Activated T-cell treated with anti-CD3 and anti-CD28 coated beads, Interleukin-2, amount 50 U/mL, for 72 hours (primary cell): ENCODE measurements at regions not wholly inside any gene's neighbourhood (a gene's known extent, or its start where the extent isn't known, plus 50 kb on each side); places are given as distances from the start of the nearest gene placed in this dataset.

Experiments
- ATAC-seq, 2 donors: fragments of 150-1000 bp; cut with Tn5 transposase; replicated peaks in 1 of 2; 2 replicates each; pipeline ENCODE4 v1.10.0; 2021; ENCODE audit warnings: moderate library complexity in 2 of 2, mild to moderate bottlenecking in 1 of 2
- DNase-seq, 2 donors: peaks; one replicate each; pipeline ENCODE4 v3.0.0; 2021 to 2022; ENCODE audit warnings: mixed read lengths in 1 of 2
- H3K27ac Mint-ChIP-seq: one replicate; pipeline ENCODE4 v1.8.0; 2022; ENCODE audit warnings: mild to moderate bottlenecking, moderate library complexity, mixed read lengths
- H3K27me3 Mint-ChIP-seq: one replicate; pipeline ENCODE4 v1.8.0; 2022; ENCODE audit warnings: low read depth, mixed read lengths
- H3K36me3 Mint-ChIP-seq, 2 donors: one replicate each; pipeline ENCODE4 v1.8.0; 2022; ENCODE audit warnings: mixed read lengths in 2 of 2, mild to moderate bottlenecking in 1 of 2; ENCODE audit not compliant: insufficient read depth in 2 of 2
- H3K4me1 Mint-ChIP-seq: one replicate; pipeline ENCODE4 v1.8.0; 2022; ENCODE audit warnings: low read depth, mixed read lengths
- H3K4me3 Mint-ChIP-seq, 2 donors: one replicate each; pipeline ENCODE4 v1.8.0; 2022; ENCODE audit warnings: mild to moderate bottlenecking in 2 of 2, mixed read lengths in 2 of 2, moderate library complexity in 2 of 2
- H3K9me3 Mint-ChIP-seq, 2 donors: one replicate each; pipeline ENCODE4 v1.8.0; 2022; ENCODE audit warnings: mixed read lengths in 2 of 2

DNA sequence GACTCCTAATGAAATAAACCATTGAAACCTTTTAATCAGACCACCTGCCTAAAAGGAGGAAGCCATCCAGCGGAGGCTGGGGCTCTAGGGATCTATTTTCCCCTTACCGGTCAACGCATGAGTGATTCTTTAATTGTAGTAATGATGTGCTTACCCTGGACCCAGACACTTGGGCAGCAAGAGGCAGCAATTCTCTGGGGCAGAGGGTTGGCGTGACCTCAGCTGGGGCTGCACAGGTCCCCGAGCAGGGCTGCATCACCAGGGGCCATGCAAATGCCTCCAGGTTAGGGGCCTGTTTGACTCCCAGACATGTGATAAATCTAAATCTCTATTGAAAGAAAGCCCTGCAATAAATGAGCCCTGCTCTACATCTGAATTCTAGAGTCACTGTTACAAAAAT is 194.2 kb upstream of the TSHZ3 start:
- Mint-ChIP-seq H3K27me3 (peaks cover 12% of the 10 kb centered on the region), H3K36me3 (peaks cover 0 to 2% of the 10 kb centered on the region in 2 donors), H3K9me3 (no peaks in the 10 kb centered on the region), H3K4me1 (no peaks in the 10 kb centered on the region), H3K27ac (no peak overlapping the region), H3K4me3 (no peak overlapping the region)
- DNase-seq (no peak), ATAC-seq (no peak)

DNA sequence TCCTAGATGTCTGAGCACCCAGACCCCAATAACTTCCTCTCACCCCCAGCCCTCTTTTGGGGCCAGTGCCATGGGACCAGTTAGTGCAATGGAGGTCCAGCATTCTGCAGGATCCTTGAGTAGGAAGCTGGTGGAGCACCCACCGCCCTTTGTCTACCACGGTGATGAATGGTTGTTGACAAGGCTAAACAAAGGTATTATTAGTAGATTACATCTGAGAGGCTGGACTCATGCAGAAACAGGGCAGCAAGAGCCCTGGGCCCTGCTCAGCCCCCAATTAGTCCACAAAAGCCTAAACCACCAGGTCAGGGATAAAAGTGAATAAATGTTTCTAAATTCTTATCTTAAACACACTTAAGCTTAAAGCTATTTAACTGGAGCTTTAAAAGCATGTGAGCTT is 196.5 kb upstream of the TSHZ3 start:
- Mint-ChIP-seq H3K27ac (no peak overlapping the region), H3K4me3 (no peak overlapping the region), H3K27me3 (peaks cover 12% of the 10 kb centered on the region), H3K36me3 (no peaks in the 10 kb centered on the region), H3K9me3 (peaks cover 0 to 2% of the 10 kb centered on the region in 2 donors), H3K4me1 (no peaks in the 10 kb centered on the region)
- DNase-seq: no peak
- ATAC-seq: no peak

DNA sequence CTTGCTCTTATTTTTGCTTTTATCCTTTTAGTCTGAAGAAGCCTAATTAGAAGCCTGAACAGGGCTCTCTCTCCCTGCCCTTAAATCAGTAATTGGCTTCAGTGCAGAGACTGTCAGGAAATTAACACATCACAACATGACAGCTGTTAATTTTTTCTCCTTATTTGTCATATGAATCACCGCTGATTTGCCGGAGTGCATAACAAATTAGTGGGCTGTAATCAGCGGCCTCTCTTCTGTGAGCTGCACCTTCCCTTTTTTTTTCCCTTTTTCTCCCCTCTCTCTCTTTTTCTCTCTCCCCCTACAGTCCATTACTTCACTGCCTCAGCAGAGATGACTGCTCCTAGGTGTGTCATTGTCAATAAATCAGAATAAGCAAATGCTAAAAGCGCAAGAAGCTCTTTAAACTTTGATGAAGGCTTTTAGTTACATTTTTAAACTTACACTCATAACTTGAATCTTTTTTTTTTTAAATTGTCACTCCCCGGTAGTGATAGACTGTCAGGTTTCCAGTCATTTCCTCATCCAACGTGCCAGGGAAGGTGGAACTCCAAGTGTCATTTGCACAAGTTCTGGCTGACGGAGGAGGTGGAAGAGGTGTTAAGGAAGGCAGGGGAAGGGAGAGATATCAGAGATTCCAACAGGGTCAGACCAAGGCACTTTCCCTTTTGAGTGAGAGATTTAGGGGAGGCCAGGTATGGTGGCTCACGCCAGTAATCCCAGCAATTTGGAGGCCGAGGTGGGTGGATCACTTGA is 197.1 kb upstream of the TSHZ3 start:
- Mint-ChIP-seq H3K27ac (no peak overlapping the region), H3K27me3 (peaks cover 8% of the 10 kb centered on the region), H3K9me3 (peaks cover 0 to 2% of the 10 kb centered on the region in 2 donors), H3K4me1 (no peaks in the 10 kb centered on the region), H3K4me3 (no peak overlapping the region), H3K36me3 (no peaks in the 10 kb centered on the region)
- ATAC-seq (no peak), DNase-seq (no peak)

DNA sequence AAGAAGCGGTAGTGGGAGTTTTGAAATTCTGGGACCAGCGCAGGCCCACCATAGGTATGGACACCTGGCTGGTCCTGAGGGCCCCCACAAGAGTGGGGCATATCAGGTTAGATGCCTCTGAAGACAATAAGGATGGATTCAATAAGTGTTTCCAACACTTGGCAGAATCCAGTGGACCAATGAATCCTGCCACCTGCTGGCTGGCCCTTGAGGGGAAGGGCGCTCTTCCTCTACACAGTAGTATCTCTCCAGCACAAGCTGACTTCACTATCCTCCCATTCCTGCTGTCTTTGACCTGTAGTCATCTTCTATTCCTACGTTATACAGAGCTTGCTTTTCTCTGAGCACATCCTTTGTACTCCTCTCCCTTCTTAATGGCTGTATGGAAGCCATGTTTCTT is 199.7 kb upstream of the TSHZ3 start:
- ATAC-seq (no peak), DNase-seq (no peak)
- H3K36me3 Mint-ChIP-seq: no peaks in the 10 kb centered on the region
- no peak overlapping the region for H3K4me3 Mint-ChIP-seq
- H3K27me3 Mint-ChIP-seq: no peaks in the 10 kb centered on the region
- H3K9me3 Mint-ChIP-seq: peaks cover 0 to 2% of the 10 kb centered on the region in 2 donors
- H3K27ac Mint-ChIP-seq: no peak overlapping the region
- H3K4me1 Mint-ChIP-seq: no peaks in the 10 kb centered on the region

DNA sequence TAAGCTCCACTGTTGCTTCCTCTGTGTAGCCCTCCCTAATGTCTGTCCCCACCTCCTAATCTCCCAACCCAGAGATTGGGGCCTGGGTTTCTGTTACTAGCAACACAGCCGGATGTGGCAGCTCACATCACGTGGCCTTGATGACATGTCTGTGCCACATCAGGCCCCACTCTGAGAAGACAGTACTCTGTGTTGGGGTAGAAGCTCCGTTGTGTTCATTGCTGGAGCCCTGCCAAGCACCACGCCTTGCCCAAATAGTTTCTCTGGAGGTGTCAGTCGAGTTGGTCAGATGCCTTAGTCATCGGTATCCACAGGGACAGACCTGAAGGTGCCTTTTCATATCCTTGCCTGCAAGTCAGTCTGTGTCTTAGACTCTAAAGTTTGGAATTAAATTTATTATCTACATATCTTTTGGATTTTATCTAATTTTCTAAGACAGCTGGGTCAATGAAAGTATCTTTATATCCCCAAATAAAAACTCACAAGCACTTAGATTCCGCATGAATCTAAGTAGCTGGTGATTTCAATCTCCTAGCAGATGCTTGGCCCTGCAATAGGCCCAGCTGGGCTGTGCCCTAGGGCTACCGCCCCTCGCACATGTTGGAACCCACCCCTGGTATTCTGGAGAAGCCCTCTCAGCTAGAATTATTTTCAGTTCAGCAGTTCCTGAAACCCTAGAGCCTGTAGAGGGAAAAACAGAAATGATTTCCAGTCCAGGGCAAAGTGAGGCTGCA is 204.0 kb upstream of the TSHZ3 start:
- H3K4me3 Mint-ChIP-seq: no peak overlapping the region
- no peak overlapping the region for H3K27ac Mint-ChIP-seq

DNA sequence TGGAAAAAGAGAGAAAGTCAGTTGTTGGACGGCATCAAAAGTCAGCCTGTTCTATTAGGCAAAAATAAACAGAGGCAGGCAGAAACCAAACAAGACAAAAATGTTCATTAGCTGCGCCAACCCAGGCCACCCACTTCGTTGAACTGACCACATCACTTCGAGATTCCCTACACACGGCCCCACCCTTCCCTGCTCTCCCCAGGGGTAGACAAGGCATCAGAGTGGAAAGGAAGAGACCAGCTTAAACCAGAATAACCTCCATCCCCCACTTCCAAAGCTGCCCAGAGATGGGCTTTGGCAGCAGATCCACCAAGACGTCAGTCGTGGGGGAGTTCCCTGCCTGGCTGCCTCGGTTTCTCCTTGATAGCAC is 204.6 kb upstream of the TSHZ3 start:
- Mint-ChIP-seq H3K4me1 (no peaks in the 10 kb centered on the region), H3K4me3 (no peak overlapping the region), H3K36me3 (peaks cover 0 to 2% of the 10 kb centered on the region in 2 donors), H3K9me3 (peaks cover 2% of the 10 kb centered on the region in 2 donors), H3K27me3 (no peaks in the 10 kb centered on the region), H3K27ac (no peak overlapping the region)
- DNase-seq (no peak), ATAC-seq (no peak)

More for the DNA sequence above, 204.0 kb upstream of the TSHZ3 start:
- Mint-ChIP-seq H3K9me3 (peaks cover 2% of the 10 kb centered on the region in 2 donors), H3K4me1 (no peaks in the 10 kb centered on the region), H3K27me3 (no peaks in the 10 kb centered on the region), H3K36me3 (peaks cover 0 to 2% of the 10 kb centered on the region in 2 donors)
- ATAC-seq (no peak), DNase-seq (no peak)

DNA sequence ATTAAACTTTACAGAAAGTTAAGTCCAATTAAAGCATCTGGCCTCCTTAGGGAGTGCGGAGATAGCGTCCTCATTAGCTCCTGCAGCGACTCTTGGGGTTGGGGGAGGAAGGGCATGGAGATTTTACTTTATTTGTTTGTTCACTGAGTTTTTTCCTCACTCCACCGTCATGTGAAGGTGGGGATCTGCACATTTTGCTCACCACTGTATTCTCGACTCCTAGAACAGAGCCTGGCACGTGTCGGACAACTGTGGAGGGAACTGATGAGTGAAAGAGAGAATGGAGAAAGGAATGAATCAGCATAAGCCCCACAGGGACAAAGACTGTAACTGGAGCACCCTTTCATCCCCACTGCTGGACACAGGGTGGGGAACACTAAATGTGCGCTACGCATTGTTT is 205.1 kb upstream of the TSHZ3 start:
- peaks cover 0 to 2% of the 10 kb centered on the region in 2 donors for H3K9me3 Mint-ChIP-seq
- no peaks in the 10 kb centered on the region for H3K27me3 Mint-ChIP-seq
- H3K4me3 Mint-ChIP-seq: no peak overlapping the region
- no peak for ATAC-seq
- H3K4me1 Mint-ChIP-seq: no peaks in the 10 kb centered on the region
- H3K36me3 Mint-ChIP-seq: peaks cover 0 to 2% of the 10 kb centered on the region in 2 donors
- no peak for DNase-seq
- no peak overlapping the region for H3K27ac Mint-ChIP-seq

DNA sequence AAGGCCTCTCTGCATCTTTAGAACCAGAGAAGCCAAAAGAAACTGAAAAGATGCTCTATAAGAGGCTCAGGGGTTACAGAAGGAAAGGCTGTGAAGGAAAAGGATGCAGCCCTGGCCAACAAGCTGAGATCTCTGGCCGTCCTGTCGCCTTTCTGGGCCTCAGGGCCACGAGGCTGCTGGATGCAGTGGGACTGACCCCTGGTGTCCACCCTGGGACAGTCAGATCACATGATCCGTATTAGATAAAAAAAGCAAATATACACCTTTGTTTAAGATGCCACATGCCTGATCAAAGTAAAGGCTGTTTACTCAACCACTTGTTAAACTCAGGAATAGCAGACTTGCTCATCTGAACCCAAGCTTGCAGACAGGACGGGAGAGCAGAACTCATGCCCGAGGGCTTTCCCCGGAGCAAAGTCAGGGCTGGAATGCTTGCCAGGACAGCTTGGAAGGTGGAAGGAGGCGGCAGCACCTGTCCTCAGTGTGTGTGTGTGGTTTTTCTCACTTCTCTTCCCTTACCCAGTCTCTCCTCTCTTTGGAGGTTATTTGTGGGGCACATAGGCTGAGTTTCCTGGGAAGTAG is 206.5 kb upstream of the TSHZ3 start:
- Mint-ChIP-seq H3K9me3 (peaks cover 6 to 7% of the 10 kb centered on the region in 2 donors), H3K27me3 (no peaks in the 10 kb centered on the region), H3K27ac (no peak overlapping the region), H3K4me1 (no peaks in the 10 kb centered on the region), H3K36me3 (peaks cover 1 to 2% of the 10 kb centered on the region in 2 donors), H3K4me3 (no peak overlapping the region)
- DNase-seq (no peak), ATAC-seq (no peak)

DNA sequence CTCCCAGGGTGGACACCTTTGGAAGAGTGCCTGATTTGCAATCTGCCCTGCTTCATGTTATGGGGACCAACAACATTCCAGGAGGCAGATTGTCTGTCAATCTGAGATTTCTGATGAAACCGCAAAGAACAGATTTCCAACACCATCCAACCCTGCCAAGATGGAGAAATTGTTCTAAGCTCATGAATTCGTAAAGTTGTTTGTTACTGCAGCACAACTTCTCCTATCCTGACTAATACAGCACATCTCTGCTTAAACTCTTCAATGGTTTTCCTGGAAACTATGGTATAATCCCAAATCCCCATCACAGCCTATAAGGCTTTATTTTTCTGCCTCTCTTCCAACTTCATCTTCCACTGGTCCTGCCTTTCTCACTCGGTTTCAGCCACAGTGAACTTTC is 210.3 kb upstream of the TSHZ3 start:
- peaks cover 1 to 2% of the 10 kb centered on the region in 2 donors for H3K36me3 Mint-ChIP-seq
- no peaks in the 10 kb centered on the region for H3K27me3 Mint-ChIP-seq
- no peak for ATAC-seq
- no peak for DNase-seq
- no peak overlapping the region for H3K4me3 Mint-ChIP-seq
- peaks cover 6 to 7% of the 10 kb centered on the region in 2 donors for H3K9me3 Mint-ChIP-seq
- H3K27ac Mint-ChIP-seq: no peak overlapping the region
- H3K4me1 Mint-ChIP-seq: no peaks in the 10 kb centered on the region

DNA sequence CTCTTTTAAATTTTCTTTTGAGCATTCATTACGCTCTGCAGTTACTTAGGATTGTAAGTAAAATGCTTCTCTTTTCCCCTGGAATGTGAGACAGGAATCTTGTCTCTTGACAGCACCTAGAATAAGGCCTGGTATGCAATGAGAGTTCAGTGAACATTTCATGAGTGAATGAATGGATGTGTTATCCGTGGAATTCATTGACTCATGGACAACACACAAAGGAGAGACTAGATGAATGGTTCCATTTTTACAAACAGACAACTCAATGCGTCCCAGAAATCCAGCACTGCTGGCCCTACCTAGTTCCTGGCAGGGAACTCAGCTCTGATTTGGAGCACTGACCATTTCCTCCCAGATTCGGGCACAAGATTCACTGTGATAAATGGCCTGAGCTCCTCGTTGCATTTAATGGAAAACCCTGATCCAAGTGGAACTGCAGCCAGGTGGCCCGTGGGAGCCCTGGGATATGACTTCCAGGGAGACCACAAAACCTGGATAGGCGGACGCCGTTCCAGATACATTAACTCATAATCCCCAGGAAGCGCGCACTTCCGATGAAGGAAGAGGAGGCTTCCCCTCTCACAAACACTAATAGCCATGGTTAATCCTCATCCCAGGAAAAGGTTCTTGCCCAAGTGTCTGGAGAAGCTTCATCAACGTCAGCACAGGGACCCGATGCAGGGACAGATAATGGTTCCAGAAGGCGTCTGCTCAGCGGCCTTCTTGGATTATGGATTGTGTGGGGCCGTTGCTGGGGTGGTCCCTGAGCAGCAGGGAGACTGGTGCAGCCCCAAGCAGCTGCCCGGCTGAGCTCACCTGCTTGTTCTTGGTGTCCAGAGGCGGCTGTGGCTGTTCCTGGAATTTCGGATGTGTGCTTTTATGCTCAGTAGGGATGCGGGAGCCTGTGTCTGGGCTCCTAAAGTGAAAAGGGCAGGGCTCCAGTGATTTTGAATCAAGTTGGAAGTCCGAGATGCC is 211.1 kb upstream of the TSHZ3 start:
- no peak for ATAC-seq
- Mint-ChIP-seq H3K4me1 (no peaks in the 10 kb centered on the region), H3K27ac (no peak overlapping the region), H3K36me3 (peaks cover 1 to 2% of the 10 kb centered on the region in 2 donors), H3K27me3 (no peaks in the 10 kb centered on the region), H3K9me3 (peaks cover 6 to 7% of the 10 kb centered on the region in 2 donors), H3K4me3 (no peak overlapping the region)
- DNase-seq: no peak

DNA sequence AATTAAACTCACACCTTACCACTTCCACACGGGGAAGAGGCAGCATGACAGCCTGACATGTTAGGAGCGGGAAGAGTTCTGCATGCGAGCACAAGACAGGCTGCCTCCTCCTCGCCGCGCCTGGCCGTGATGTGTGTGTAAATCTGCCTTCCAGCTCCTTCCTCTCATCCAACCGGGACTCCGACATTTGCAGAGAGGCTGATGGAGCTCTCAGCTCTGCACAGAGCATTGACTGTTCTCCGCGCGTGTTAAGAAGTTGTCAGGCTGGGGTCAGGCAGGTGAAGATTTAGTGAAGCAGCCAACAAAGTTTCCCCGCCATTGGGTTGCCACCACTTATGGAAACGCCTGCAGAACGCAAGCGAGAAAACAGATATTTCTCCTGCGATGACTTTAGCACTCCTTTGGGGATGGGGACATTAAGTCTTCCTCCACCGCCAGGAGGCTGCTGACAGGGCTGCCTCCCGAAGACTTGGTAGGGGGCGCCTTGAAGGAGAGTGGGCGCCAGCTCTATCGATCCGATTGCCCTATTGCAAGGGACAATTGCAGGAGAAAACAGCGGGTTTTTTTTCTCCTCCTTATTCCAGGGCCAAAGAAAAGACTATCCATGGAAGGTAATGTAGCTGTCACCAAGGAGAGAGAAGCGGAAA is 213.9 kb upstream of the TSHZ3 start:
- H3K4me1 Mint-ChIP-seq: no peaks in the 10 kb centered on the region
- H3K27ac Mint-ChIP-seq: no peak overlapping the region
- H3K9me3 Mint-ChIP-seq: peaks cover 6 to 8% of the 10 kb centered on the region in 2 donors
- no peak overlapping the region for H3K4me3 Mint-ChIP-seq
- H3K27me3 Mint-ChIP-seq: no peaks in the 10 kb centered on the region
- DNase-seq (no peak), ATAC-seq (no peak)
- peaks cover 1 to 2% of the 10 kb centered on the region in 2 donors for H3K36me3 Mint-ChIP-seq

DNA sequence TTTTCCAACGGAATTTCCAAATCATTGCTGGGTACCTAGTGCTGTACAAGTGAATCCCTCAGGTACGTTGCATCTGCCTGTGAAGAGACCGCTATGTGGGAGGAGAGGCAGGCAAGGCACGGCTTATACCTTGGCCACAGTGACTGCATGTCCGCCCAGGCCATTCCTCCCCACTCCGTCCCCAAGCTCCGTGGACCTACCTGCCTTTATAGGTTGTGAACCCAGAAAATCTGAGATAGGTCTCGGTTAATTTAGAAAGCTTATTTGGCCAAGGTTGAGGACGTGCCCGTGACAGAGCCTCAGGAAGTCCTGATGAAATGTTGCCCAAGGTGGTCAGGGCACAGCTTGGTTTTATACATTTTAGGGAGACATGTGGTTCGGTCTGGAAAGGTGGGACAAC is 218.5 kb upstream of the TSHZ3 start:
- H3K4me1 Mint-ChIP-seq: no peaks in the 10 kb centered on the region
- no peak overlapping the region for H3K27ac Mint-ChIP-seq
- no peaks in the 10 kb centered on the region for H3K27me3 Mint-ChIP-seq
- DNase-seq (no peak), ATAC-seq (no peak)
- no peaks in the 10 kb centered on the region for H3K36me3 Mint-ChIP-seq
- no peak overlapping the region for H3K4me3 Mint-ChIP-seq
- H3K9me3 Mint-ChIP-seq: peaks cover 0 to 2% of the 10 kb centered on the region in 2 donors
